A673 (cell line): ENCODE measurements at regions not wholly inside any gene's neighbourhood (a gene's known extent, or its start where the extent isn't known, plus 50 kb on each side); places are given as distances from the start of the nearest gene placed in this dataset.

Source experiments
- EZH2 ChIP-seq: fragments of 200-600 bp; sonication (generic); IDR thresholded peaks from 2 replicates; pipeline ENCODE4 v1.6.1; 2017; ENCODE audit warnings: borderline replicate concordance, low read depth, mild to moderate bottlenecking, mixed read lengths, antibody characterized with exemption, low read length; ENCODE audit not compliant: poor library complexity, severe bottlenecking
- TF ChIP-seq, protein P1 (sequence below): fragments of 300-800, 200-600 bp; sonication (generic); conservative IDR thresholded peaks from 2 replicates; pipeline ENCODE4 v1.5.1; 2017; ENCODE audit warnings: low read depth, mild to moderate bottlenecking, antibody characterized with exemption, low read length, moderate library complexity, mixed read lengths

DNA sequence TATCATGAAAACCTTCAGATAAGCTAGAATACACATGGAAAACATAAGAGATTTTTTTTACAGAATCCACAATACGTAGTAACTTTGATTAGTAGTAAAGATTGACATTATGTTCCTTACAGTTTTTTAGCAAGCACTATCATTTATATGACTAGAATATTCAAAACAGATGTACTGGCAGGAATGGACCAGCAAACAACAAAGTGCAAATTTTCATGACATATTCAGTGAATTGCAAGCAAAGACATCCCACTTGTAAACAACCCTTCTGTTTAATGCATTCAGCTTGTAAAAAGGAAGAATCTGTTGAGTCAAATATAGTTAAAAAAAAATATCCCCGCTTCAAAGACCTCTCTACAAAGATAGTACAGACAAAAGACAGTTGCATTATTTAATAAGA lies 403.7 kb upstream of the TRAM1L1 start:
- TF ChIP-seq, protein P1, sequence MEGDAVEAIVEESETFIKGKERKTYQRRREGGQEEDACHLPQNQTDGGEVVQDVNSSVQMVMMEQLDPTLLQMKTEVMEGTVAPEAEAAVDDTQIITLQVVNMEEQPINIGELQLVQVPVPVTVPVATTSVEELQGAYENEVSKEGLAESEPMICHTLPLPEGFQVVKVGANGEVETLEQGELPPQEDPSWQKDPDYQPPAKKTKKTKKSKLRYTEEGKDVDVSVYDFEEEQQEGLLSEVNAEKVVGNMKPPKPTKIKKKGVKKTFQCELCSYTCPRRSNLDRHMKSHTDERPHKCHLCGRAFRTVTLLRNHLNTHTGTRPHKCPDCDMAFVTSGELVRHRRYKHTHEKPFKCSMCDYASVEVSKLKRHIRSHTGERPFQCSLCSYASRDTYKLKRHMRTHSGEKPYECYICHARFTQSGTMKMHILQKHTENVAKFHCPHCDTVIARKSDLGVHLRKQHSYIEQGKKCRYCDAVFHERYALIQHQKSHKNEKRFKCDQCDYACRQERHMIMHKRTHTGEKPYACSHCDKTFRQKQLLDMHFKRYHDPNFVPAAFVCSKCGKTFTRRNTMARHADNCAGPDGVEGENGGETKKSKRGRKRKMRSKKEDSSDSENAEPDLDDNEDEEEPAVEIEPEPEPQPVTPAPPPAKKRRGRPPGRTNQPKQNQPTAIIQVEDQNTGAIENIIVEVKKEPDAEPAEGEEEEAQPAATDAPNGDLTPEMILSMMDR: no peak
- no peak for TF ChIP-seq EZH2
